Prostate gland (tissue), 2 donors: ENCODE measurements at regions not wholly inside any gene's neighbourhood (a gene's known extent, or its start where the extent isn't known, plus 50 kb on each side); places are given as distances from the start of the nearest gene placed in this dataset.

Experiments
- DNase-seq: peaks from one replicate; pipeline ENCODE4 v3.0.0-alpha.2; 2019; ENCODE audit warnings: low spot score
- H3K27ac ChIP-seq, 2 donors: fragments of 200-600 bp; sonication (generic); 2 replicates each; pipeline ENCODE4 v1.5.1; 2017 to 2019
- H3K27me3 ChIP-seq: fragments of 200-600 bp; sonication (generic); replicated peaks from 2 replicates; pipeline ENCODE4 v1.5.1; 2019; ENCODE audit not compliant: insufficient read depth
- H3K36me3 ChIP-seq, 2 donors: fragments of 200-600 bp; sonication (generic); 1 replicate in 1 of 2; 2 replicates in 1 of 2; pipeline versions ENCODE4 v1.5.1 to v1.8.1; 2017 to 2019
- H3K4me1 ChIP-seq: fragments of 200-600 bp; sonication (generic); replicated peaks from 2 replicates; pipeline ENCODE4 v1.5.1; 2019
- H3K4me3 ChIP-seq, 2 donors: fragments of 200-600 bp; sonication (generic); 2 replicates each; pipeline ENCODE4 v1.5.1; 2017 to 2019
- H3K9me3 ChIP-seq: fragments of 200-600 bp; sonication (generic); 2 replicates; pipeline ENCODE4 v1.5.1; 2017
- CTCF ChIP-seq, 4 experiments: fragments of 200-600 bp in 2 of 4; fragments of 450-650 bp in 2 of 4; sonication (generic) in 2 of 4; IDR thresholded peaks; 1 replicate in 3 of 4; 2 replicates in 1 of 4; pipeline ENCODE4 v1.5.1; 2016 to 2019; ENCODE audit warnings: antibody characterized with exemption in 4 of 4, mild to moderate bottlenecking in 2 of 4, moderate library complexity in 2 of 4
- POLR2A ChIP-seq: fragments of 450-650 bp; IDR thresholded peaks from one replicate; pipeline ENCODE4 v1.6.1; 2016; ENCODE audit warnings: antibody characterized with exemption, mild to moderate bottlenecking
- POLR2AphosphoS5 ChIP-seq: sonication (generic); formaldehyde crosslinking; IDR thresholded peaks from one replicate; pipeline ENCODE4 v1.6.1; 2017; ENCODE audit warnings: antibody characterized with exemption
- WGBS: methylation state at CpG from one replicate; pipeline ENCODE4 v1.1.5; 2018; 5-methylcytosine and 5-hydroxymethylcytosine counted together
- intact Hi-C: fragments of 100-400 bp; cut with DNase I; formaldehyde crosslinking; loops from one replicate; pipeline ENCODE4 v1.14.2; 2022

GRCh38 chr17:36765436-36766043 lies 164.2 kb downstream of the MRM1 start:
- WGBS: 73% methylated on average over 17 of the region's 18 CpGs
- TF ChIP-seq POLR2AphosphoS5: no peak
- TF ChIP-seq POLR2A: no peak
- no peak for TF ChIP-seq CTCF (IDR thresholded peaks at IDR 0.05)

GRCh38 chr17:36768394-36768793 lies 167.0 kb downstream of the MRM1 start:
- Histone ChIP-seq H3K4me3 (no peak overlapping the region), H3K36me3 (no peaks in the 10 kb centered on the region), H3K9me3 (no peaks in the 10 kb centered on the region), H3K4me1 (no peaks in the 10 kb centered on the region), H3K27ac (no peak overlapping the region), H3K27me3 (peaks cover 3% of the 10 kb centered on the region)
- 24% methylated on average over 13 of the region's 13 CpGs for WGBS
- TF ChIP-seq POLR2AphosphoS5 (no peak), CTCF (IDR thresholded peaks at IDR 0.05) (no peak), POLR2A (no peak)
- no peak for DNase-seq
- intact Hi-C loops: no loop called here

More at GRCh38 chr17:36765436-36766043, 164.2 kb downstream of the MRM1 start:
- Histone ChIP-seq H3K4me1 (no peaks in the 10 kb centered on the region), H3K9me3 (no peaks in the 10 kb centered on the region), H3K36me3 (no peaks in the 10 kb centered on the region), H3K27me3 (peaks cover 3% of the 10 kb centered on the region), H3K4me3 (no peak overlapping the region), H3K27ac (no peak overlapping the region)
- DNase-seq: no peak
- intact Hi-C loops: no loop called here

- WGBS: 14% methylated on average over 4 of the region's 4 CpGs
- no peak for DNase-seq
- Histone ChIP-seq H3K27ac (no peak overlapping the region), H3K4me1 (no peaks in the 10 kb centered on the region), H3K4me3 (no peak overlapping the region), H3K36me3 (no peaks in the 10 kb centered on the region), H3K27me3 (peaks cover 11% of the 10 kb centered on the region), H3K9me3 (no peaks in the 10 kb centered on the region)
- TF ChIP-seq POLR2A: no peak
- no peak for TF ChIP-seq CTCF (IDR thresholded peaks at IDR 0.05)
- TF ChIP-seq POLR2AphosphoS5: no peak
- intact Hi-C loops: no loop called here
Observed at GRCh38 chr17:36773039-36773438, 164.2 kb upstream of the LHX1 start.

GRCh38 chr17:36777118-36777517 lies 160.2 kb upstream of the LHX1 start:
- TF ChIP-seq POLR2A: no peak
- no peak for TF ChIP-seq CTCF (IDR thresholded peaks at IDR 0.05)
- TF ChIP-seq POLR2AphosphoS5: no peak
- H3K27me3 ChIP-seq: peaks cover 11% of the 10 kb centered on the region
- DNase-seq: no peak
- H3K4me3 ChIP-seq: no peak overlapping the region
- intact Hi-C loops: no loop called here
- no peaks in the 10 kb centered on the region for H3K36me3 ChIP-seq
- H3K27ac ChIP-seq: no peak overlapping the region
- no peaks in the 10 kb centered on the region for H3K4me1 ChIP-seq
- no peaks in the 10 kb centered on the region for H3K9me3 ChIP-seq
- 17% methylated on average over 6 of the region's 6 CpGs for WGBS

GRCh38 chr17:36778448-36778847 lies 158.8 kb upstream of the LHX1 start:
- no peaks in the 10 kb centered on the region for H3K4me1 ChIP-seq
- intact Hi-C loops: no loop called here
- WGBS: 12% methylated on average over 8 of the region's 8 CpGs
- H3K36me3 ChIP-seq: no peaks in the 10 kb centered on the region
- no peak for DNase-seq
- no peak for TF ChIP-seq POLR2AphosphoS5
- TF ChIP-seq POLR2A: no peak
- TF ChIP-seq CTCF (IDR thresholded peaks at IDR 0.05): no peak
- H3K9me3 ChIP-seq: no peaks in the 10 kb centered on the region
- H3K27me3 ChIP-seq: peaks cover 11% of the 10 kb centered on the region
- H3K4me3 ChIP-seq: no peak overlapping the region
- no peak overlapping the region for H3K27ac ChIP-seq
